ENCODE measurements at regions not wholly inside any gene's neighbourhood (a gene's known extent, or its start where the extent isn't known, plus 50 kb on each side); places are given as distances from the start of the nearest gene placed in this dataset.

- H3K27me3 ChIP-seq (replicated peaks in 1 of 7) = no peaks in the 10 kb centered on the region
- TF ChIP-seq POLR2AphosphoS5 (IDR thresholded peaks at IDR 0.05) (no peak), CTCF (IDR thresholded peaks at IDR 0.05 in 8 of 11, conservative IDR thresholded peaks at IDR 0.05 in 3 of 11) (no peak), POLR2A (IDR thresholded peaks at IDR 0.05) (no peak)
- H3K4me1 ChIP-seq = no peaks in the 10 kb centered on the region
- intact Hi-C loops (cut with DNase I; ENCODE audit: low total_unique reads) = no loop called here
- H3K36me3 ChIP-seq = no peaks in the 10 kb centered on the region
- no peak overlapping the region for H3K4me3 ChIP-seq
- no peak for DNase-seq
- 83 to 91% (median 86%) methylated on average over 8 of the region's 8 CpGs for WGBS, 5 donors
- H3K27ac ChIP-seq = no peak overlapping the region
- H3K9me3 ChIP-seq = peaks cover 0 to 5% (median 0%) of the 10 kb centered on the region in 8 donors
Measured at GRCh38 chr2:167424803-167425755, 536.8 kb downstream of the XIRP2 start.

- peaks cover 0 to 5% (median 0%) of the 10 kb centered on the region in 8 donors for H3K9me3 ChIP-seq
- WGBS, 5 donors = 50 to 74% (median 62%) methylated on average over 1 of the region's 1 CpG
- H3K27me3 ChIP-seq (replicated peaks in 1 of 7) = no peaks in the 10 kb centered on the region
- intact Hi-C loops (cut with DNase I; ENCODE audit: low total_unique reads) = no loop called here
- TF ChIP-seq CTCF (IDR thresholded peaks at IDR 0.05 in 8 of 11, conservative IDR thresholded peaks at IDR 0.05 in 3 of 11) (no peak), POLR2AphosphoS5 (IDR thresholded peaks at IDR 0.05) (no peak), POLR2A (IDR thresholded peaks at IDR 0.05) (no peak)
- no peak for DNase-seq
- H3K36me3 ChIP-seq = no peaks in the 10 kb centered on the region
- no peaks in the 10 kb centered on the region for H3K4me1 ChIP-seq
- H3K4me3 ChIP-seq = no peak overlapping the region
- no peak overlapping the region for H3K27ac ChIP-seq
Measured at GRCh38 chr2:167424221-167424620, 535.9 kb downstream of the XIRP2 start.

GRCh38 chr2:167423731-167424130 is 535.5 kb downstream of the XIRP2 start:
- H3K4me1 ChIP-seq = no peaks in the 10 kb centered on the region
- H3K36me3 ChIP-seq = no peaks in the 10 kb centered on the region
- H3K27me3 ChIP-seq (replicated peaks in 1 of 7) = no peaks in the 10 kb centered on the region
- WGBS, 5 donors = 51 to 67% (median 63%) methylated on average over 4 of the region's 4 CpGs
- H3K9me3 ChIP-seq = peaks cover 0 to 5% (median 0%) of the 10 kb centered on the region in 8 donors
- DNase-seq = no peak
- no peak overlapping the region for H3K4me3 ChIP-seq
- no peak for TF ChIP-seq POLR2A (IDR thresholded peaks at IDR 0.05)
- no peak for TF ChIP-seq CTCF (IDR thresholded peaks at IDR 0.05 in 8 of 11, conservative IDR thresholded peaks at IDR 0.05 in 3 of 11)
- no peak for TF ChIP-seq POLR2AphosphoS5 (IDR thresholded peaks at IDR 0.05)
- no peak overlapping the region for H3K27ac ChIP-seq
- intact Hi-C loops (cut with DNase I; ENCODE audit: low total_unique reads) = no loop called here

GRCh38 chr2:167420211-167420610 is 531.9 kb downstream of the XIRP2 start:
- Histone ChIP-seq H3K4me3 (no peak overlapping the region), H3K27me3 (replicated peaks in 1 of 7) (no peaks in the 10 kb centered on the region), H3K36me3 (no peaks in the 10 kb centered on the region), H3K9me3 (no peaks in the 10 kb centered on the region), H3K4me1 (no peaks in the 10 kb centered on the region), H3K27ac (no peak overlapping the region)
- no peak for DNase-seq
- WGBS, 5 donors = 37 to 55% (median 42%) methylated on average over 2 of the region's 2 CpGs
- TF ChIP-seq CTCF (IDR thresholded peaks at IDR 0.05 in 8 of 11, conservative IDR thresholded peaks at IDR 0.05 in 3 of 11) (no peak), POLR2A (IDR thresholded peaks at IDR 0.05) (no peak), POLR2AphosphoS5 (IDR thresholded peaks at IDR 0.05) (no peak)
- intact Hi-C loops (cut with DNase I; ENCODE audit: low total_unique reads) = no loop called here
